EH (cell line): ENCODE measurements at regions not wholly inside any gene's neighbourhood (a gene's known extent, or its start where the extent isn't known, plus 50 kb on each side); places are given as distances from the start of the nearest gene placed in this dataset.

Experiments
- DNase-seq: peaks from one replicate; pipeline ENCODE4 v3.0.0-alpha.2; 2015; ENCODE audit warnings: low read depth

- peak; percentile 22 for DNase-seq
Observed at GRCh38 chr18:68103561-68103960, 587.0 kb upstream of the DSEL start.

DNA sequence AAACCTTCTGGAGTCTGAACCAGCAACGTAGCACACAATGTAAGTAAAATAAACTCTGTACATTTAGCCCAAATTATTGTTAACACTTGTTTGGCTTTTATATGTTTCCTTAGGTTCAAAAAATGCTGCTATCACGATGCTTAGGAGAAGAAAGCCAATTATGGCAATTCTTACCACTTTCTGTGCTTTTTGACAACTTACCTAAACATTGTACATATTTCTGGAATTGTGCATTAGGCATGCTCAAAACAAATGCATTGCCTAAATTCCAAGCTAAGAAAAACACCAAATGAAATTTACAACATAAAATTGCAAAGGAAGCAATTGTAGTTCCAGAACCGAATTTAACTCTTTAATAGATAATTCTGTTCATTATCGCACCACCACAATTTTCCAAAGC is 585.6 kb upstream of the DSEL start:
- DNase-seq: peak; percentile 34

DNA sequence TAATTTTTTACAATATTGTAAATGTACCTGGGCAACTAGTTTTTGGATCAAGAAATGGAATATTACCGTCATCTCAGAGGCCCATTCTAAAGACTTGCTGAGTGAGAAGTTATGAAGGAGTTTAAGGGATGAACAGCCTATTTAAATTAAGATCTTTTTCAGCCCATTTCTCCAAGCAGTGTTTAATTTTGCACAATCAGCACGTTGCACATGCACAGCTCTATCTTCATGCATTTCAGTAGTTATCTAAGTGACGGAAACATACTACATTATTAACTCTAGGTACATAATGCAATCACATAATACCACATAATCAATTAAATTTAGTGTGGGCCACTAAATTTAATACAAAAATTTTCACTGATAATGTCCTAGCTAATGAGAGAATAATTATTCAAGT is 582.1 kb upstream of the DSEL start:
- no peak for DNase-seq

- no peak for DNase-seq
Observed at GRCh38 chr18:68086481-68086880, 570.0 kb upstream of the DSEL start.

- no peak for DNase-seq
Observed at GRCh38 chr18:68085251-68085650, 568.7 kb upstream of the DSEL start.

DNA sequence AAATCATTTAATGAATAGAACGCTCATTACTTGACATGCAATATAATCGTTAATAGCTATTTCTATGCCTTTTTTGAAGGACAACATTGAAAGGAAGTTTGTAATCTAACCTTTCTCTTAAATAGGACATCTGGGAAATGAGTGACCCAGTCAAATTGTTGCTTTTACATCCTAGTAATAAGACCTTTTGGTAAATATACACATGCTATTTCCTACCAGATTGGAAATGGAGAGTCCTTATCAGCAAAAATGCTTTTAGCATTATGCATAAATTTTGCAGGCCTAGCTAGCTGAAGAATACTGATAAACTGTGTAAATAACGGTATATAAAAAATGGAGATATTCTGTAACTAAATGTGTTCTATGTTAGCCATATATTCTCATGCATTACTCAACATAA is 567.3 kb upstream of the DSEL start:
- DNase-seq: no peak

- DNase-seq: peak; percentile 46
Observed at GRCh38 chr18:68083131-68083530, 566.6 kb upstream of the DSEL start.

DNA sequence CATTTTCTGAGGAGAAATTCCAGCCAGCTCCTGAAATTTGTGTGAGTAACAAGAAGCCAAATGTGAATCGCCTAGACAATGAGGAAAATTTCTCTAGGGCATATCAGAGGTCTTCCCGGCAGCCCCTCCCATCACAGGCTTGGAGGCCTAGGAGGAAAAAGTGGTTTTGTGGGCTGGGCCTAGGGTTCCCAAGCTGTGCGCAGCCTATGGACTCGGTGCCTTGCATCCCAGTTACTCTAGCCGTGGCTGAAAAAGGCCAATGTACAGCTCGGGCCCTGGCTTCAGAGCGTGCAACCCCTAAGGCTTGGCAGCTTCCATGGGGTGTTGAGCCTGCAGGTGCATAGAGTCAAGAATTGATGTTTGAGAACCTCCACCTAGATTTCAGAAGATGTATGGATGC is 556.2 kb upstream of the DSEL start:
- DNase-seq: no peak

GRCh38 chr18:68060871-68061270 is 544.4 kb upstream of the DSEL start:
- DNase-seq: no peak

DNA sequence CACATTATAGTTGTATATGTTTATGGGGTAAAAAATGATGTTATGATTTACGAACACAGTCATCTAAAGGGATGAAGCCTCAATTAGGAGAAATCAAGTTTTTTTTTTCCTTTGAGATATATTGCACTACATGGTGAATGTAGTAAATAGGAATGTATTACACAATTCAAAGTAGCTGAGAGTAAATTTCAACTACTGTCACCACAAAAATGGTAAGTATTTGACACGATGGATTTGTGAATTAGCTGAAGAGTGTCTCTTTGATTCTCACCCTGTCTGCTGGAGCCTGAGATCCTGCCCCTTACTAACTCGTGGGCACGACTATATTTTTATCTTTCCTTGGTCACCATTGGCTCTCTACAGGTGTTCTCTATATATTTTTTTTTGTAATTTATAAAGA is 540.4 kb upstream of the DSEL start:
- peak; percentile 51 for DNase-seq

GRCh38 chr18:68054669-68055068 is 538.1 kb upstream of the DSEL start:
- DNase-seq: no peak

DNA sequence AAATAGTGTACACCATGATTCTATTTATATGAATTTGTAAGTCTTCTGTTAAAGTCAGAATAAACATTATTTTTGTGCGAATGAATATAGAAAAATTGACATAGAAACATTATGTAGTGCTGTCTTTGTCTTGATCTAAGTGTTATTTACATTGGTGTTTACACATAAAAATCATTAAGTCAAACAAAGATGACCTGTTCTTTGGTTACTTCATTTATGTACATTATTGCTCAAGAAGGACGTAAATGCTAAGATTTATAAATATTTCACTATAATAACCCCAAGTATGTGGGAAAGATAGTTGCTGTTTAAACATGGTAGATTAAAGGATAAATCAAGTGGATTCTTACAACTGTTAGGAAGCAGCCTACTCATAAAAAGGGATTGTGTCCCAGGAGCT is 536.8 kb upstream of the DSEL start:
- no peak for DNase-seq

GRCh38 chr18:68041327-68041726 is 524.8 kb upstream of the DSEL start:
- peak; percentile 14 for DNase-seq

GRCh38 chr18:68040198-68040597 is 523.7 kb upstream of the DSEL start:
- no peak for DNase-seq

DNA sequence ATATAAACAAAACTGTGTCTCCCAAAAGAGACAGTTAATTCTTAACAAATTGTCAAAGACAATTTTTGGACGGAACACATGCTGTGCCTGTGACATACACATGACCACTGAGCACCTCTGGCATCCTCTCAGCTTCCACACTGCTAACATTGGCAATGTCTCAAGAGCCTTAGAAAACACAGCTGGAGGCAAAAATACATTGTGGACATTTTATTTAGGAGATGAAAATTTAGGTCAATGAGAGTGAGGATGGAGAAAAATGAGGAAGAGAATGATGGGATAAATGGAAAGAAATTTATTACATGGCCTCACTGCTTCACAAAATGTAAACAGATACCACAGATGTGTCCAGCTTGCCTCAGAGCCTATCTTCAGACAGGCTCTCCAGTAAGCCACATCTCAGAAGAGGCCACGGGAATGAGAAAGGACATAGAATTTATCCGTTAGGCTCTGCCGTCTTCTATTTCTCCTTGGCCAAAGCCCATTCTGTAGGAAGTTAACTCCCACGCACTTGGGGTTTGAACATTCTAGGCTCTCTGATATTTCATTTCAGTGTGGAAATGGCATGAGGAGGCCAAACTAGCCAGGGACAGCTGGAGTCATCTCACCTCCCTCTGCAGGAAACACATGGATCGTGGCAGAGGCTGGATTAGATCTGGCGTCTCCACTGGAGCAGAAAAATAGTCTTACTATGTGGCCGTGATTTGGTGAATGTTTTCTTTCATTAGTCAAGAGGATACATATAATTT is 519.4 kb upstream of the DSEL start:
- peak; percentile 48 for DNase-seq

DNA sequence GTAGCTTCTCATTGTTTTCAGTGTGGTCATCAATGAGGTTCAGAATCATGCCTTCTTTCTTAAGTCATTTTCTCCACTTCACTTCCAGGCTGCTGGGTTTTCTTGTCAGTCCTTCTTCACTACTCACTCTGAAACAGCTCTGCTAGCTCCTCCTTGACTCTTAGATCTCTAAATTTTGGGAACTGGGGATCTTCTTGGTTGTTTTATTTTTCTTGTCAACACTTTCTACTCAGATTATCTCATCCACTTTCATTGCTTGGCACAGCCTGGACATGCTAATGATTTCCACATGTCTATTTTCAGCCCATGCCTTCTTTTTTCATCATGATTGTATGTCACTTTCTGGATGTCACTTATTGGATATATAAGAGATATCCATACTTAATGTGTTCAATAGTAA is 517.8 kb upstream of the DSEL start:
- peak; percentile 51 for DNase-seq

DNA sequence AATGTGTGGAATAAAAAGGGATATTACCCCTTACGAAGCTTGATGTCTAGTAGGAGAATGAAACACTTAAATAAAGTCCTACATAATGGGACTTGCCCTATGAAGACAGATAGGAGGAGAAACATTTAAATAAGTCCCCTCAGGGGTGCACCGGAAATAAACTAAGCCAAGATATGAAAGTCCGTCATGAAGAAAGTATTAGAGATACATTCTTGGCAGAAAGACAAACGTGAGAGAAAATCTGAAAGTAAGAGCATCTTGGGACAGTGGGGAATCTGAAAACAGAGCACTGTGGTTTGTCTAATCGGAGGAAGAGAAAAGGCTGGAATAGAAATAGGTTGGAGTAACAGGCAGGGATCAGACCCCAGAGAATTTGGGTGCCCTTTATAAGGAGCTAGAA is 516.9 kb upstream of the DSEL start:
- no peak for DNase-seq

GRCh38 chr18:68024716-68025115 is 508.2 kb upstream of the DSEL start:
- DNase-seq: peak; percentile 3

DNA sequence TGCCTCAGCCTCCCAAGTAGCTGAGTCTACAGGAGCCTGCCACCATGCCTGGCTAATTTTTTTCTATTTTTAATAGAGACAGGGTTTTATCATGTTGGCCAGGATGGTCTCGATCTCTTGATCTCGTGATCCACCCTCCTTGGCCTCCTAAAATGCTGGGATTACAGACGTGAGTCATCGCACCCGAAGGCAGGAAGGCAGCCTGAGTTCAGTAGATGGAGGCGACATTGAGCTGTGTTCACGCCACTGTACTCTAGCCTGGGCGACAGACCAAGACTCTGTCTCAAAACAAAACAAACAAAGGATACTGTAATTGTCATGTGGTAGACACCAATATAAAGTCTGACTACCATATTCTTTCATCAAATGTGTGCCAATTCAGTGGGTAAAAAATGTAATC is 500.9 kb upstream of the DSEL start:
- peak; percentile 12 for DNase-seq

- no peak for DNase-seq
Observed at GRCh38 chr18:67997496-67997895, 481.0 kb upstream of the DSEL start.

DNA sequence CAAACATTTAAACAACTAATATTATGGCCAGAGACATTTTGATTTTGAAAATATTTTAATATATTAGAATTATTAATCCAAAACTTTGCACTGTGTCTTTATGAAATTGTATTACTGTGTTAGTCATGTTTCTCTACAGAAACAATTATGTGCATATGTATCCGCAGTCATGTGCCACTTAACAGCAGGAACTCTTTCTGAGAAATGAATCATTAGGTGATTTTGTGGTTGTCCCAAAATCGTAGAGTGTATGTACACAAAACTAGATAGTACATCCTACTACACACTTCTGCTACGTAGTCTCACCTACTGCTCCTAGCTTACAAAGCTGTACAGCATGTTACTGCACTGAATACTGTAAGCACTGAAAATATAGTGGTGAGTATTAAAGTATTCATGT is 479.2 kb upstream of the DSEL start:
- DNase-seq: no peak

DNA sequence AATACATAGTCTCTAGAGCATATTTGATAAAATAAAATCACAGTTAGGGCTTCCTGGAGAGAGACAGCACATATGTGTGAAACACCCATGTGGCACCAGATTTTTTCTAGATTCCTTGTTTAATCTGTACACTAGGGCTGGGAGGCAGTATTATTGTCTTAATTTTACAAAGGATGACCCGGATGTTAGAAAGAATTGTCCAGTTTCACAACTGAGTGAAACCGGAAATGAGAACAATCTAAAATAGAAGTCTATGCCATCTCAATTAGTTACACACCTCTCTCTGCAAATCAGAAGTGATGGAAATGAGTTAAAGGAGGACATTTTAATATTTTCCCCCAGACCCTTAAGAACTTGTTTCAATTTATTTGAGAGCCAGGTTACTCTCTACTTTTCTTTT is 463.7 kb upstream of the DSEL start:
- DNase-seq: no peak

DNA sequence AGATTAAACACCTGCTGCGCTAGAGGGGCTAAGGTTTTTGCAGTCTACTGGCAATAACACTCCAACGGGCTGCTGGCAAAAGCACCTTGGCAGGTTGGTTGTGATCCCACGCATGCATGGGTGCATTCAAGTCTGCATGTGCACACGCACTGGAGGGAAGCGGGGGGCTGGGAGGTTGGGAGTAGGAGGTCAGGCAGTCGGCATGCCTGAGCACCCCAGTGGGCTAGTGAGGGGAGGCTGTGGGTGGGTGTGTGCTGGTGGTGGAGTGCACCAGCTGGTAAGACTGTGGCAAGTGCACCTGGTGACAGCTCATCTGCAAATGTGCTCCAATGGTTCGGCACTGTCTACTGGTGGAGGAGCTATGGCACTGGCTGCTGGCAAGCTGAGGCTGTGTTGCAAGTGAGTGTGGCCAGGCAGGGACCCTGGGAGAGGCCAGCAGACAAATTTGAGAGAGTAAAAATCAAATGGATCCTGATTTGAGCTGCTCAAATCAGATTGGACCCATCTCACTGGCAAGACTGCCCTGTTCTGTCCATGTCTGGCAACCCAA is 460.6 kb upstream of the DSEL start:
- DNase-seq: no peak

- no peak for DNase-seq
Observed at GRCh38 chr18:67973916-67974315, 457.4 kb upstream of the DSEL start.
